HG03520 (cell line): ENCODE measurements at regions not wholly inside any gene's neighbourhood (a gene's known extent, or its start where the extent isn't known, plus 50 kb on each side); places are given as distances from the start of the nearest gene placed in this dataset.

ENCODE experiments used
- ATAC-seq: cut with Tn5 transposase; IDR thresholded peaks from one replicate; pipeline ENCODE4 v1.9.1; 2021; ENCODE audit warnings: mild to moderate bottlenecking, moderate library complexity; ENCODE audit not compliant: unreplicated experiment

DNA sequence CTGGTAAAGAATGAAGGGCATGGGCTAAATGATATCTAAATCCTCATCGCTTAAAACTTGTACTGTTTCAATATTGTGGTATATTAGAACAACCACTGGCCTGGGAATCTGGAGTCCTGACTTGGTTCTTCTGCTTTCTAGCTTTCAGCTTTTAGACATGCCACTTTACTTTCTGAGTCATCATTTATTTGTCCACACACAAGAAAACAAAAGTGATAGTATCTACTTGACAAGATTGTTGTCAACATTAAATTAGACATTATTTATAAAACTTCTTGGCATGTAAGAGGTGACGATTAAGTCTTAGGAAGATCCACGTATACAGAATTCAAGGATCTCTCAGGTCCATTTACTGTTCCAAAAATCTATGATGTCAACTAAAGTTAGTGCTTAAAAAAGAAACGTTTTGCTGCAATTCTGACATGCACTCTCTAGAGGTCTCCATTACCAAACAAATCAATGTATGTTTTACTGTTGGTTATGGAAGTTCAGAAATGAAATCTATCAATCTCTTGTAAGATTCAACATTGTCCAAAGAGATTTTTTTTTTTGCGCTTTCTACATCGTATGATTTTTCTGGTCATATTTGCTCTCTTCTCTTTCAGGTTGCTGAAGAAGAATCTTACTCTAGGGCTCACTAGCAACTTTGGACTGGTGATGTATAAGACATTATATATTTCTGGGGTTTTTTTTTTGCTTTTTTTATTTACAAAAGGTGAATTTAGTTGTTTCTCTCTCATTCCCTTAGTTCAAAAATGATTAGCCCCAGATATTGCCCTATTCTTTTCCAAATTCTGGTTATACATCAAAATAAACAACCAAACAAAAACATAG, 53.6 kb upstream of the DYNC1I1 start:
- ATAC-seq = no peak

- ATAC-seq = no peak
These were observed 55.8 kb upstream of the DYNC1I1 start for GRCh38 chr7:95716357-95717122.

DNA sequence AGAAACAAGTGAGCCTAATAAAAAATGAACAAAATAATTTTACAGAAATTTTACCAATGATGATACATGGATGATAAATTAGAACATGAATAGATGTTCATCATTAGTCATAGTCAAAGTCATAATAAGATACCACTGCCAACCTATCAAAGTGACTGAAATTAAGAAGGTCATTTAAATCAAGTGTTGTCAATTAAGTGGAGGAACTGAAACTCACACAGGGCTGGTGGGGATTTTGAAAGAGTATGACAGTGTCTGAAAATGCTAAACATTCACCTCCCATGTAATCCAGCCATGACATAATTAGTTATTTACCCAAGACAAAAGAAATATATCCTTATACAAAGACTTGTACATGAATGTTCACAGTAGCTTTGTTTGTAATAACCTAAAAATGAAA, 57.1 kb upstream of the DYNC1I1 start:
- ATAC-seq = peak; percentile 91

- ATAC-seq = no peak
These were observed 61.6 kb upstream of the DYNC1I1 start for GRCh38 chr7:95710711-95711110.

DNA sequence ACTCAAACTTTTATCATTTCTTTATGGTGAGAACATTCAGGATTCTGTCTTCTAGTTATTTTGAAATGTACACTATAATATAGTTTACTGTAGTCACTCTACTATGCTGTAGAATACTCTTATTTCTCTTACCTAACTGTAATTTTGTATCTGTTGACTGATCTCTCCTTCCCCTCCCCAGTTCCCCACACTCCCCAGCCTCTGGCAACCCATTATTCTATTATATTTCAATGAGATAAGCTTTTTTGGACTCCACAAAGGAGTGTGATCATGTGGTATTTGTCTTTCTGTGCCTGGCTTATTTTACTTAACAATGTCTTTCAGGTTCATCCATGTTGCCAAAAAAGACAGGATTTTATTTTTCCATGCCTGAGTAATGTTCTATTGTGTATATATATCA, 71.4 kb upstream of the DYNC1I1 start:
- no peak for ATAC-seq

DNA sequence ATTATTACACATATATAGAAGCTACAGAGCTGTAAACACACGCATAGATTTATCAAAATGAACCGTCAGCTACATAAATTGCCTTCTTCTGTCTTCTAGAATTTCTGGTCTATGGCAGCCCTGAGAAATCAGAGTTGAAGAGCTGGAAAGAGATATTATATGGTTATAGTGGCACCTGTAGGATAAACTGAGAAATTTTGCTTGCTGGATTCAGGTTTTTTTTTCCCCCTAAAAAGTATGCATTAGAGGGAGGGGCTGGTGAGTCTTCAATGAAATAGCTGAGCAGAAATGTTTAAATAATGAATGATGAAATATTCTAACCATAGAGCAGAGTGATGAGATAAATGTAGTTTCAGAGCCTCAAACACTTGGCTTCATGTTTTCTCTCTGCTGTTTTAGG, 78.0 kb upstream of the DYNC1I1 start:
- no peak for ATAC-seq

DNA sequence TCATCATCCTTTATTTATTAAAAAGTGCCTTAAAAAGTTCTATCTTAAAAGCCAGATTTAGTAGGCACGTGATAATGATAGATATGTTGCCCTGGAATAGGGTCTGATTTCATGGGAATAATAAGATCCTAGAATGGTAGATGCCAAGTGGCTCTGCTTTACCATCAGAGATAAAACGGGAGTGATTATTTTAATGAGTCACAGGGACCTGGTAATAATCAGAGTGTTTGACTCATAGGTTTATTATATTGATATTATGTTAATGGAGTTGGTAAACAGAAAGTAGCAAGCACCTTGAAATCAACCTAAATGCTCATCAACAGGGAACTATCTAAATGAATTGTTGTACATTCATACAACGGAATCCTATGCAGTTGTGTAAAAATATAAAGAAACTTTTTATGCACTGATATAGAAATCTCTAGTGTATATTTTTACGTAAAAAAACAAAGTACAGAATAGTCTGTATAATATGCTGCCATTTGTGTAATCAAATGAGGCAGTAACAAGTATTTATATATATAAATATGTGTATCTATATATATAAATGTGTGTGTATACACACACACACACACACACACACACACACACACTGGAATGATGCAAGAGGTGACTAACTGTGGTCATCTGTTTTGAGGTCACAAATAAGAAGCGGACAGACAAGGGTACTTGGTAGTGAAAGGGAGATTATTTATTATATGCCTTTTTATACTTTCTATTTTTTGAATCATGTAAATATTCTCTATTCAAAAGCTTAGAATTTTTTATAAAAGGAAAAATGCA, 78.6 kb upstream of the DYNC1I1 start:
- no peak for ATAC-seq

- ATAC-seq = no peak
These were observed 80.9 kb upstream of the DYNC1I1 start for GRCh38 chr7:95691464-95691863.

- ATAC-seq = peak; percentile 75
These were observed 81.9 kb upstream of the DYNC1I1 start for GRCh38 chr7:95690367-95690947.

GRCh38 chr7:95688931-95689495, 83.3 kb upstream of the DYNC1I1 start:
- ATAC-seq = no peak

- no peak for ATAC-seq
These were observed 84.5 kb upstream of the DYNC1I1 start for GRCh38 chr7:95687759-95688343.

GRCh38 chr7:95686109-95686508, 86.2 kb upstream of the DYNC1I1 start:
- no peak for ATAC-seq

- ATAC-seq = no peak
These were observed 87.8 kb upstream of the DYNC1I1 start for GRCh38 chr7:95684505-95684904.

DNA sequence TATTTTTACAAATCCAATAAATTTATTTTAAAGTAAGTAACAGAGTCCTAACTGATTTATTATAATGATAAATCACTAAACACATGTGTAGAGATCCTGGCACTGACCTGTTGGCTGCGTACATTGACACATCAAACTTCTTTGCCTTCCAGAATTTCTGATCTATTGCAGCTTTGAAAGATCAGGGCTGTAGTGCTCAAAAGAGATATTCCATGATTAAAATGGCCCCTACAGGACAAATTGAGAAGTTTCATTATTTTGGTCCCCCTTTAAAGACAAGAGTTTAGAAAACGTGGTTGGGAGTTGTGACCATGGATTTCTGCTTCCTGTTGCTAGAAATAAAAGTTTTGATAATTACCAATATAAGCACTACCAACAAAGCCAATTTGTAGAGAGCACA, 87.7 kb upstream of the PDK4 start:
- ATAC-seq = no peak

GRCh38 chr7:95682913-95683312, 86.6 kb upstream of the PDK4 start:
- ATAC-seq = no peak

DNA sequence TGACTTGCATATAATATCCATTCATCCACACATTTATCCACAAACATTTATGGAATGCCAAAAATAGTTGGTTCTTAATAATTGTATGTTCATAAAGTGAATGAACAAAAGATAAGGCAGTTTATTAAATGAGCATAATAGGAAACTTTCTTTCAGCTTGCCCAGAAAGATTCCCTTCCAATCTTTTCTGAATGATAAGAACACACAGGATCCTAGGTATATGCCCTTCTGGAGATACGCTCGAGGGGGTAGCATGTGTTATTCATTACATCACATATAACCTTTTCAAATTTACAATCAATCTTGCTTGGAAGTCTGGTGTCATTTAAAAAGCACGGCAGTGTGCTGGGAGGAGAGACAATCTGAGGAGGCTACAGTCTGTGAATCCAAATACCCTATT, 80.4 kb upstream of the PDK4 start:
- ATAC-seq = no peak

DNA sequence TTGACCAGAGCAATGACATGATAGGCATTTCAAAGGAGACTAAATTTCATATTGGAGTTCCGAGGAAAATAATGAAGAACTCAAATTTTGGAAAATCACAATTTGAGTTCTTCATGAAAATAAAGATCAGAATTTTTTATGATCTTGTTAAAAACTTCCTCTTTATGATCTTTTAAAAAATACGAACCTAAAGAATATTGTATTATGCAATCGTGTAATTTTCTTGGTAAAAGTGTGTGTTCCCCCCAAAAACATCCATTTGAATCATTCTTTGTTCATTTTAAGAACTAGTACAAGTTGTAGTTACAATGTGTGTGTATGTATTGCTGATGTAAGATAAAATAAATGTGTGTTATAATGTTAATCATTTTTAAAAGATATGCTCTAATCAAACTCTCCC, 79.3 kb upstream of the PDK4 start:
- no peak for ATAC-seq

DNA sequence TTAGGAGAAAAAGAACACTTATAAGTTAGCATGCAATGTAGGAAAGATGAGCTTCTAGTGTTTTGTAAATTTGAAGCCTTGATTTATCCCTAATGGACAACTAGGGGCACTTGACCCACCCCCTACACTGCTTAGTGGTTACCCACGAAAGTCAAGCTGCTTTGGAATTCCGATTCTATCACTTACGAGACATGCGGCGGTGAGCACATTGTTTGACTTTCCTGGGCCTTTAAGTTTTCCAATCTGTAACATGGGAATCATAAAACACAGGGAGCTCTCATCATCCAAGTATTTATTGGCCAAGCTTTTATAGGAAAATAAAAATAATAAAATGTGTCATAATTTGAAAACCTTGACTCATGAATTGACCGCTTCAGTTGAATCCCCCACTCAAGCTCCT, 78.7 kb upstream of the PDK4 start:
- ATAC-seq = no peak

DNA sequence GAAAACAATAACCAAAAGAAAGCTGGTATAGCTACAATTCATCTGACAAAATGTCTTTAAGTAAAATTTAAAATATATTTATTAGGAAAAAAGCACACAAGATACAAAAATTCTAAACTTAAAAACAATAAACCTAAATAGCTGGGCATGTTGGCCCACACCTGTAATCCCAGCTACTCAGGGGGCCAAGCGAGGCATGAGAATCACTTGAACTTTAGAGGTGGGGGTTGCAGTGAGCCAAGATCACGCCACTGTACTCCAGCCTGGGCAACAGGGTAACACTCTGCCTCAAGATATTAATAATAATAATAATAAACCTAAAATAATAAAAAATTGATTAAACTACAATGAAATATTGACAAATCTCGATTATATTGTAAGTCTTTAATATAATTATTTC, 77.8 kb upstream of the PDK4 start:
- ATAC-seq = no peak

GRCh38 chr7:95672434-95672833, 76.1 kb upstream of the PDK4 start:
- ATAC-seq = no peak
